Breast epithelium (tissue), 4 donors: ENCODE measurements at regions not wholly inside any gene's neighbourhood (a gene's known extent, or its start where the extent isn't known, plus 50 kb on each side); places are given as distances from the start of the nearest gene placed in this dataset.

ENCODE experiments used
- DNase-seq, 2 donors: peaks; one replicate each; pipeline ENCODE4 v3.0.0-alpha.2; 2019; ENCODE audit warnings: low spot score in 2 of 2
- H3K27ac ChIP-seq, 2 donors: fragments of 200-600 bp; sonication (generic) in 1 of 2; one replicate each; pipeline ENCODE4 v1.5.1; 2016 to 2019; ENCODE audit warnings: mild to moderate bottlenecking in 1 of 2
- H3K27me3 ChIP-seq, 2 donors: fragments of 200-600 bp; sonication (generic) in 1 of 2; one replicate each; pipeline versions ENCODE4 v1.5.1 to v1.6.0; 2017 to 2019; ENCODE audit warnings: control low read depth in 1 of 2, mild to moderate bottlenecking in 1 of 2
- H3K36me3 ChIP-seq: fragments of 200-600 bp; one replicate; pipeline ENCODE4 v1.5.1; 2019
- H3K4me1 ChIP-seq, 2 donors: fragments of 200-600 bp; sonication (generic); one replicate each; pipeline ENCODE4 v1.5.1; 2016 to 2019; ENCODE audit warnings: control low read depth in 1 of 2
- H3K4me3 ChIP-seq, 3 donors: fragments of 200-600 bp; sonication (generic); 1 replicate in 2 of 3; 2 replicates in 1 of 3; pipeline ENCODE4 v1.5.1; 2016 to 2019; ENCODE audit warnings: mild to moderate bottlenecking in 3 of 3, moderate library complexity in 2 of 3
- H3K9me3 ChIP-seq, 2 donors: fragments of 200-600 bp; sonication (generic) in 1 of 2; one replicate each; pipeline ENCODE4 v1.5.1; 2016 to 2019; ENCODE audit warnings: control low read depth in 1 of 2
- POLR2A ChIP-seq: fragments of 450-650 bp; IDR thresholded peaks from one replicate; pipeline ENCODE4 v1.6.1; 2016; ENCODE audit warnings: antibody characterized with exemption, mild to moderate bottlenecking, moderate library complexity
- POLR2AphosphoS5 ChIP-seq, 3 donors: sonication (generic); formaldehyde crosslinking; IDR thresholded peaks; one replicate each; pipeline ENCODE4 v1.6.1; 2017; ENCODE audit warnings: antibody characterized with exemption in 3 of 3
- intact Hi-C: fragments of 100-400 bp; cut with DNase I; formaldehyde crosslinking; loops from one replicate; pipeline ENCODE4 v1.15.1; 2023; ENCODE audit warnings: low total_unique reads
- TF ChIP-seq, protein P1 (sequence below), 3 donors: fragments of 450-650 bp; IDR thresholded peaks; one replicate each; pipeline ENCODE4 v1.5.1; 2016 to 2017; ENCODE audit warnings: antibody characterized with exemption in 3 of 3, mild to moderate bottlenecking in 3 of 3, moderate library complexity in 3 of 3

DNA sequence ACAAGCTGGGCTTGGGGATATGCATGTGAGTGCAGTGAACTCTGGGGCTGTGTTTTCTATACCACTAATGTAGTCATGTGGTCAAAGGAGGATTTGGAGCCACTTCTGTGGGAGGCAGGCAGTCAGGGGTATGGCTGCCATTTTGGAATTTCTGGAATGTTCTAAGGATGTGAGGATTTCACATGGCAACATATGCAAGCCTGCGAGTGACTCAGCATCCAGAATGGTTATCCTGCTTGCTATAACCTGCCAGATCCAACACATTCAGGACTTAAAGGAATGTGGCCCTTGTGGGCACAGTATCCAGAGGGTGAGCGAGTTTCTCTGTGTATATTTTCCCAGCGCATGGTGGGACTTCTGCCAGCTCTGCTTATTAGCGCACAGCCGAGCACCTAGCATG is 249.2 kb upstream of the PWP1 start:
- H3K9me3 ChIP-seq, result no peaks in the 10 kb centered on the region
- H3K36me3 ChIP-seq, result no peaks in the 10 kb centered on the region
- H3K4me1 ChIP-seq, result no peaks in the 10 kb centered on the region
- no peak for TF ChIP-seq POLR2A
- TF ChIP-seq POLR2AphosphoS5 (IDR thresholded peaks at IDR 0.05), result no peak
- TF ChIP-seq, protein P1, sequence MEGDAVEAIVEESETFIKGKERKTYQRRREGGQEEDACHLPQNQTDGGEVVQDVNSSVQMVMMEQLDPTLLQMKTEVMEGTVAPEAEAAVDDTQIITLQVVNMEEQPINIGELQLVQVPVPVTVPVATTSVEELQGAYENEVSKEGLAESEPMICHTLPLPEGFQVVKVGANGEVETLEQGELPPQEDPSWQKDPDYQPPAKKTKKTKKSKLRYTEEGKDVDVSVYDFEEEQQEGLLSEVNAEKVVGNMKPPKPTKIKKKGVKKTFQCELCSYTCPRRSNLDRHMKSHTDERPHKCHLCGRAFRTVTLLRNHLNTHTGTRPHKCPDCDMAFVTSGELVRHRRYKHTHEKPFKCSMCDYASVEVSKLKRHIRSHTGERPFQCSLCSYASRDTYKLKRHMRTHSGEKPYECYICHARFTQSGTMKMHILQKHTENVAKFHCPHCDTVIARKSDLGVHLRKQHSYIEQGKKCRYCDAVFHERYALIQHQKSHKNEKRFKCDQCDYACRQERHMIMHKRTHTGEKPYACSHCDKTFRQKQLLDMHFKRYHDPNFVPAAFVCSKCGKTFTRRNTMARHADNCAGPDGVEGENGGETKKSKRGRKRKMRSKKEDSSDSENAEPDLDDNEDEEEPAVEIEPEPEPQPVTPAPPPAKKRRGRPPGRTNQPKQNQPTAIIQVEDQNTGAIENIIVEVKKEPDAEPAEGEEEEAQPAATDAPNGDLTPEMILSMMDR (IDR thresholded peaks at IDR 0.05), result no peak
- no peak for DNase-seq
- no peak overlapping the region for H3K4me3 ChIP-seq
- intact Hi-C loops, result no loop called here
- no peaks in the 10 kb centered on the region for H3K27me3 ChIP-seq
- H3K27ac ChIP-seq, result no peak overlapping the region

DNA sequence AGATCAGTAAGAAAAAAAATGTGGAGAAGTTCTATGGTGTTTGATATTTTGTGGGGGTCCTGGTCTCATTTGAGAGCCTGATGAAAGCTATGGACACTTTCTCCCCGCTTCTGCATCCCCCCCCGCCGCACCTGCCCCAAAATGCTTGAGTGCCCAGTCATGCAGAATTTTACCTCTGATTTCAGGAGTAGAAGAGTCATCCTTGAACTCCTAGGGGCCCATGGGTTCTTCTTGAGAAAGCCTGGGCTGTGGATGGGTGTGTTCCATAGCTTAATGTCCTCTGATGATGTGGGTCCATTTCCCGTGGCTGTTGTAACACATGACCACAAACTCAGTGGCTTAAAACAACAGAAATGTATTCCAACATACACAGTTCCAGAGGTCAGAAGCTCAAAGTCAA is 248.8 kb upstream of the PWP1 start:
- no peaks in the 10 kb centered on the region for H3K9me3 ChIP-seq
- no peak overlapping the region for H3K27ac ChIP-seq
- no peaks in the 10 kb centered on the region for H3K4me1 ChIP-seq
- TF ChIP-seq, protein P1 (IDR thresholded peaks at IDR 0.05), result no peak
- TF ChIP-seq POLR2AphosphoS5 (IDR thresholded peaks at IDR 0.05) (no peak), POLR2A (no peak)
- no peak for DNase-seq
- intact Hi-C loops, result no loop called here
- H3K27me3 ChIP-seq, result no peaks in the 10 kb centered on the region
- H3K4me3 ChIP-seq, result no peak overlapping the region
- no peaks in the 10 kb centered on the region for H3K36me3 ChIP-seq

DNA sequence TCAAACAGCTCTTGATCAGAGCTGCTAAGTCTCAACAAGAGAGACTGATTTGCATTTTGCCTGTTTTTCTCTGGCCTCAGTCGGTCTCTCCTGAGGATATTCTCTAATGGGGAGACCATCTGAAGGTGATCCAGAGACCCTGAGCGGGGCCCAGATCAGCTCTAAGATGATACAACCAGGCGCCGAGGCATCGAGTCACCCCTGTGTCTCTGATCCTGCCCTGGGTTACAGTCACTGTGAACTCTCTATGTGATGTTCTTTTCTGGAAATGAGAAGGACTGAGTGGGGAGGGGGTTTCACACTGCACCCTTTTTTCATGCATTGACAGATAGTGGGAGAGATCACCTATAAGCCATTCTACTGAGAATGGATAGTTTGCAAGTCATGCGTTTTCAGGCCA is 247.6 kb upstream of the PWP1 start:
- Histone ChIP-seq H3K4me1 (no peaks in the 10 kb centered on the region), H3K4me3 (no peak overlapping the region), H3K27me3 (no peaks in the 10 kb centered on the region), H3K36me3 (no peaks in the 10 kb centered on the region), H3K27ac (no peak overlapping the region), H3K9me3 (no peaks in the 10 kb centered on the region)
- no peak for TF ChIP-seq POLR2AphosphoS5 (IDR thresholded peaks at IDR 0.05)
- TF ChIP-seq, protein P1 (IDR thresholded peaks at IDR 0.05), result no peak
- no peak for TF ChIP-seq POLR2A
- no peak for DNase-seq
- intact Hi-C loops, result no loop called here

- intact Hi-C loops, result no loop called here
- Histone ChIP-seq H3K4me1 (no peaks in the 10 kb centered on the region), H3K27me3 (no peaks in the 10 kb centered on the region), H3K36me3 (no peaks in the 10 kb centered on the region), H3K9me3 (no peaks in the 10 kb centered on the region), H3K27ac (no peak overlapping the region), H3K4me3 (no peak overlapping the region)
- DNase-seq, result no peak
- TF ChIP-seq, protein P1 (IDR thresholded peaks at IDR 0.05), result no peak
- TF ChIP-seq POLR2AphosphoS5 (IDR thresholded peaks at IDR 0.05), result no peak
- TF ChIP-seq POLR2A, result no peak
These were observed 246.4 kb upstream of the PWP1 start for GRCh38 chr12:107439026-107439738.

GRCh38 chr12:107440606-107441005 is 245.0 kb upstream of the PWP1 start:
- H3K27me3 ChIP-seq, result no peaks in the 10 kb centered on the region
- DNase-seq, result no peak
- intact Hi-C loops, result no loop called here
- no peak overlapping the region for H3K27ac ChIP-seq
- TF ChIP-seq POLR2A (no peak), POLR2AphosphoS5 (IDR thresholded peaks at IDR 0.05) (no peak)
- TF ChIP-seq, protein P1 (IDR thresholded peaks at IDR 0.05), result no peak
- H3K36me3 ChIP-seq, result no peaks in the 10 kb centered on the region
- no peaks in the 10 kb centered on the region for H3K9me3 ChIP-seq
- H3K4me1 ChIP-seq, result no peaks in the 10 kb centered on the region
- H3K4me3 ChIP-seq, result no peak overlapping the region
